Choroid plexus epithelial cell (primary cell): ENCODE measurements at regions not wholly inside any gene's neighbourhood (a gene's known extent, or its start where the extent isn't known, plus 50 kb on each side); places are given as distances from the start of the nearest gene placed in this dataset.

Source experiments
- DNase-seq: peaks from one replicate; pipeline ENCODE4 v3.0.0-alpha.2; 2010; ENCODE audit warnings: low read depth
- H3K4me3 ChIP-seq: 2 replicates; pipeline ENCODE4 v1.5.1; 2011; ENCODE audit warnings: low read depth, mild to moderate bottlenecking, control low read depth, low read length, moderate library complexity
- CTCF ChIP-seq: conservative IDR thresholded peaks from 2 replicates; pipeline ENCODE4 v1.5.1; 2011; ENCODE audit warnings: low read depth, mild to moderate bottlenecking, control low read depth, inconsistent platforms, low read length, moderate library complexity

- no peak for TF ChIP-seq CTCF
- H3K4me3 ChIP-seq = no peak overlapping the region
- DNase-seq = peak; percentile 52
Observed at GRCh38 chr9:129561594-129562281, 59.2 kb downstream of the C9orf50 start.

GRCh38 chr9:129560881-129561306 lies 60.0 kb downstream of the C9orf50 start:
- no peak for TF ChIP-seq CTCF
- peak; percentile 27 for DNase-seq
- H3K4me3 ChIP-seq = no peak overlapping the region

- no peak for TF ChIP-seq CTCF
- H3K4me3 ChIP-seq = no peak overlapping the region
- DNase-seq = peak; percentile 34
Observed at GRCh38 chr9:129559506-129559881, 61.4 kb downstream of the C9orf50 start.

- no peak for TF ChIP-seq CTCF
- no peak for DNase-seq
- no peak overlapping the region for H3K4me3 ChIP-seq
Observed at GRCh38 chr9:129558551-129559505, 62.1 kb downstream of the C9orf50 start.

- no peak for TF ChIP-seq CTCF
- no peak overlapping the region for H3K4me3 ChIP-seq
- DNase-seq = no peak
Observed at GRCh38 chr9:129558063-129558550, 62.8 kb downstream of the C9orf50 start.

- TF ChIP-seq CTCF = no peak
- DNase-seq = peak; percentile 98
- peak overlapping the region; percentile 13 for H3K4me3 ChIP-seq
Observed at GRCh38 chr9:129557192-129558036, 63.5 kb downstream of the C9orf50 start.
